ENCODE measurements at regions not wholly inside any gene's neighbourhood (a gene's known extent, or its start where the extent isn't known, plus 50 kb on each side); places are given as distances from the start of the nearest gene placed in this dataset.

DNA sequence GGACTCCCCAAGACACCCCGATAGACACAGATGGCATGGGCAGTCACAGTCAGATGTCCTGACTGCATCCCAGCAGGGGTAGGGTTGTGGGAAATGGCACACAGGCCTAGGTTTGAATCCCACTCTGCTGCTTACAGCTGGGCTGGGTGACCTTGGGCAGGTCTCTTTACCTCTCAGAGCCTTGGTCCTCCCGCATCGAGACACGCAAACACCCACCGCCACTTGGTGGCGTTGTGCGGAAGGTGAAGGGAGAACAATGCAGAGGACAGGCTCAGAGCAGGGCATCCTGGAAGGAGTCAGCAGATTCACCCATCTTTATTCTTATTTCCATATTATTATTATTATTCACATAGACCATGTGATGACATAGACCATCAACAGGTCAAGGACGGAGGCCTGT lies 140.5 kb downstream of the MIAT start:
- no peak for TF ChIP-seq POLR2A (IDR thresholded peaks at IDR 0.05)
- TF ChIP-seq, protein P1, sequence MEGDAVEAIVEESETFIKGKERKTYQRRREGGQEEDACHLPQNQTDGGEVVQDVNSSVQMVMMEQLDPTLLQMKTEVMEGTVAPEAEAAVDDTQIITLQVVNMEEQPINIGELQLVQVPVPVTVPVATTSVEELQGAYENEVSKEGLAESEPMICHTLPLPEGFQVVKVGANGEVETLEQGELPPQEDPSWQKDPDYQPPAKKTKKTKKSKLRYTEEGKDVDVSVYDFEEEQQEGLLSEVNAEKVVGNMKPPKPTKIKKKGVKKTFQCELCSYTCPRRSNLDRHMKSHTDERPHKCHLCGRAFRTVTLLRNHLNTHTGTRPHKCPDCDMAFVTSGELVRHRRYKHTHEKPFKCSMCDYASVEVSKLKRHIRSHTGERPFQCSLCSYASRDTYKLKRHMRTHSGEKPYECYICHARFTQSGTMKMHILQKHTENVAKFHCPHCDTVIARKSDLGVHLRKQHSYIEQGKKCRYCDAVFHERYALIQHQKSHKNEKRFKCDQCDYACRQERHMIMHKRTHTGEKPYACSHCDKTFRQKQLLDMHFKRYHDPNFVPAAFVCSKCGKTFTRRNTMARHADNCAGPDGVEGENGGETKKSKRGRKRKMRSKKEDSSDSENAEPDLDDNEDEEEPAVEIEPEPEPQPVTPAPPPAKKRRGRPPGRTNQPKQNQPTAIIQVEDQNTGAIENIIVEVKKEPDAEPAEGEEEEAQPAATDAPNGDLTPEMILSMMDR (IDR thresholded peaks at IDR 0.05) = no peak
